Daoy (cell line): ENCODE measurements at regions not wholly inside any gene's neighbourhood (a gene's known extent, or its start where the extent isn't known, plus 50 kb on each side); places are given as distances from the start of the nearest gene placed in this dataset.

Experiments
- DNase-seq: peaks from one replicate; pipeline ENCODE4 v3.0.0-alpha.2; 2015; ENCODE audit warnings: low read depth

DNA sequence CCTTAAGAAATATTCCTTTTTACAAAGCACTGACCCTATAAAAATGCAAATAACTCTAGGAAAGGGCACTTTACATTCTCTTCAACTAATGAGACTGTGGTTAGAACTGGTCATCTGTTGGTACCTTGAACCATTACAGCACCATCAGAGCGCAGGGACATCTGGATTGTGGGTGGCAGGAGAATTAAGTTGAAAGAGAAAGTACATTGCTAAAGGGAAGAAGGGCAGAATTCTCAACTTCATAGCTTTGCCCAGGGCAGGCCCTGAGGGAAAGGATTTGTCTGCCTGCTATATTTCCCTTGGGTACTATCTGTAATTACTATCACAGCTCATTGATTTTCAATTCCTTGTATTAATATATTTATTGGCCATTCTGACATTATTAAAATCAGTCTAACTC is 196.8 kb downstream of the KLF12 start:
- peak; percentile 4 for DNase-seq

DNA sequence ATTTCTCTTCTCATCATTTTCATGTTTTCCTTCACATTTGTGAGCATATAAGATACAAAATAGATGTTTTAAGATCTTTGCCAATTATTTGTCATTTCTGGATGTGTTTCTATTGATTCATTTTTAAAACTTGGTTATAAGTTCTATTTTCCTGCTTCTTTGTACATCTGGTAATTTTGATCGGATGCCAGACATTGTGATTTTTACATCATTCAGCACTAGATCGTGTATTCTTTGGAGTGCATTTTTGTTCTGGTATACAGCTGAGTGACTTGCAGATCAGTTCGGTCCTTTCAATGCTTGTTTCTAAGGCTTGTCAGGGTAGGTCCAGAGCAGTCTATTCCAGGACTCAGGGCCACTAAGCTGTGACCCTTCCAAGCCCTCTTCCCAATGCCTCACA is 198.2 kb downstream of the KLF12 start:
- no peak for DNase-seq

GRCh38 chr13:73934771-73935170 is 199.4 kb downstream of the KLF12 start:
- no peak for DNase-seq

DNA sequence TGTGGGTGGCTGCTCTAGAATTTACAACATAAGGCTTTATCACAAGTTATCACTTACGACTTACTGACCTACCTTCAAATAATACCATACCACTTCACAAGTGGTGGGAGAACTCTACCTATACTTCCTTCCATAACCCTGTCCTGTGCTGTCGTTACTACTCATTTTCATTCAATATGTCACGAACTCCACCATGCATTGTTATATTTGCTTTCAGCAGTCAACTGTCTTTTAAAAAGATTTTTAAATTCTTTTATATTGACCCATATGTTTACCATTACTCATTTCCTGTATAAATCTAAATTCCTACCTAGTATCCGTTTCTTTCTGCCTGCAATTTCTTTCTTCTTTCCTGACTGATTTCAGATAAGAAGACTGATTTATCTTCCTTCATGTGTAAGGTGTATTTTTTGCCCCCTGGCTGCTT is 200.0 kb downstream of the KLF12 start:
- peak; percentile 3 for DNase-seq

DNA sequence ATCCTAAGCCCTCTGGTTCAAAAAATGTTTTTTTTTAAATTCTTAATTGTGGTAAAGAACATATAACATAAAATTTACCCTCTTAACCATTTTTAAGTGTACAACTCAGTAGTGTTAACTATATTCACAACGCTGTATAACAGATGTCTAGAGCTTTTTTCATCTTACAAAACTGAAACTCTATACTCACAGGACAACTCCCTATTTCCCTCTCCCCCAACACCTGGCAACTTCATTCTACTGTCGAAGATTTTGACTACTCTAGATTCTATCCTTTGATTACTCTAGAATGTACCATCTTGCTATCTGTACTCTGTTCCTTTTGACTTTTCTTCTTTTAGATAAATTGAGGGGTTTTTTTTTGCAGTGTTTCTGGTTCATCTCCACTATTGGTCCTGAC is 200.4 kb downstream of the KLF12 start:
- DNase-seq = no peak

GRCh38 chr13:73932091-73932490 is 202.1 kb downstream of the KLF12 start:
- DNase-seq = no peak

- no peak for DNase-seq
Measured at GRCh38 chr13:73929287-73929932, 204.8 kb downstream of the KLF12 start.

- DNase-seq = no peak
Measured at GRCh38 chr13:73924607-73925006, 209.6 kb downstream of the KLF12 start.

DNA sequence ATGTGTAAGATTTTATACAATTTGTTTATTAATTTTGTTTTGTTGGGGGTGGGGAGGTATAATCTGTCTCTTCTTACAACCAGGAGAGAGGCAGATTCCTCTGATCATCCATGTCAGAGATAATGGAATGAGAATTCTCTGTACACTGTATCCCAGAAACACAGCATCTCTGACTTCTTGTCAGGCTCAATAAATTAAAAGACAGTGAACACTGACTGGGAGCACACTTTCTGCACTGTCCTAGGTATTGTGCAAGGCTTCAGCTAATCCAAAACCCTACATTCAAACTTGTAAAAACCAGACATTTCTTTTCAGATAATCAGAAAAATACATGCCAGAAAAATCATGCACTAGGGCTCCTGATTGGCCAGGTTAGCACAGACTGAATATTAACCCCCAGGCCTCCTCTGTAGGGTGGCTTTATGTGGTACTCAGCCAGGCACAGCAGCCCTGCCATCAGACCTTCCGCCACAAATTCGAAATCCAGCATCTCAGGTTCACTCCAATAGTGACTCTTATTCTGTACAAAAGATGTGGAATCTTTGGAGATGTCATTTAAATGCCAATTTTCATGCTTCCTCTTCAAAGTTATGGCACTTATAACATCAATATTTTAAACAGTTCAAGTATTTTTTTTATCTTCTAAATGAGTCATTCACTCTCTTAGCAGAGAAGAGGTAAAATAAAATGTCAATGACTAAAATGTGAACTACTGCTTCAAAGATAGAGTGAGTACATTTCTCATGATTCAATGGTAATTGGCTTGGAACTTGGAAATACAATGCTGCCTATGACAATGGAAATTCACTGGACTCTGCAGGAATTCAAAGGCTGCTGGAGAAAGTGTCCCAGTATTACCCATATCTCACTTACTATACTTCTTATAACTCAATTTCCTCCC is 211.5 kb downstream of the KLF12 start:
- DNase-seq = no peak

DNA sequence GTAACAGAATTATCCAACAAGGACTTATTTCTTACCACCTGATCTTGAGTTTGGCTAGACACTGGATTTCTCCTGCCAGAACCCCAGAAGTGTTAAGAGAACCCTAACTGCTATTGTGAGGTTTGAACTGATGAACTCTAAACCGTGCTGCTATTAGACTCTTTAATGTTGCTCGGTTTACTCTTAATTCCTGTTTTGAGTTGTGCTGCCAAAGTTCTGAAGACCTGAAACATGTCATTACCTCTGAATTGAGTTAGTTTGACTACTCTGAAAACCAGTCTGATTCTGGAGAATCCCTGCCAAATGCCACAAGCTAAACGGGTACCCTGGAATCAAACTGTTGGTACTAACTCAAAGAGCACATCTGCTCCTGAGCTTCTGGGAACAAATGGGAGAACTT is 215.5 kb downstream of the KLF12 start:
- DNase-seq = no peak

DNA sequence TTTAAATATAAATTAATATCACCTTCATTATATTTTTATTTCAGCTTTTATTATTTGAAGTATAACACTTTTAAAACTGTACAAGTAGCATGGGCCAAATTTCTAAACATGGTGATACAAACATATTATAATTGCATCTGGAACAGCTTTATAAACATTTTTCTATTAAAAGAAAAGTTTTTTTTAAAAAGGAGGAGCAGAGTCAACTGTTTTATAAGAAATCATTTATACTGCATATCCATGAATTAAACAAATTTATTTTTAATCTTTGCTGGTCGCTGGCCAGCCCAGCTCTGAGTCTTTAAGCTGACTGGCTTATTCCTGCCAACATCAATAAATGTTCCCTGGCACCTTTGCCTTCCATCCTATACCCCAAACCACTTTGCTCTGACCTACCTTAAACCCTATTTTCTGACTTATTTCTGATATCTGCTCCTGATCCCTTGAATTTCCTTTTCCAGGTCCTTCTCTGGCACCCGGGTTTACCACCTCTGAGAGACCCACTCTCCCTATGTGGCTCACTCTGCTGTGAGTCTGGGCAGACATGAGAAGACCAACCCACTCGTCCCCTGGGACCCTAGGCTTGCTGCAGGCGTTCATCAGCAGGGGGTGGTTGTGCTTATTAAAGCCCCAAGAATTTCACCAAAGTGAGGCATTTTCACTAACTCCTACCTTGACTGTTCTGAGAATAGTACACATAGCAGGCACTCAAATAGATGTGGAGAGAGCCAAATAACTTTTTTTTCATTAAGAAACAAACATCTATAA is 220.3 kb downstream of the KLF12 start:
- DNase-seq = peak; percentile 25

DNA sequence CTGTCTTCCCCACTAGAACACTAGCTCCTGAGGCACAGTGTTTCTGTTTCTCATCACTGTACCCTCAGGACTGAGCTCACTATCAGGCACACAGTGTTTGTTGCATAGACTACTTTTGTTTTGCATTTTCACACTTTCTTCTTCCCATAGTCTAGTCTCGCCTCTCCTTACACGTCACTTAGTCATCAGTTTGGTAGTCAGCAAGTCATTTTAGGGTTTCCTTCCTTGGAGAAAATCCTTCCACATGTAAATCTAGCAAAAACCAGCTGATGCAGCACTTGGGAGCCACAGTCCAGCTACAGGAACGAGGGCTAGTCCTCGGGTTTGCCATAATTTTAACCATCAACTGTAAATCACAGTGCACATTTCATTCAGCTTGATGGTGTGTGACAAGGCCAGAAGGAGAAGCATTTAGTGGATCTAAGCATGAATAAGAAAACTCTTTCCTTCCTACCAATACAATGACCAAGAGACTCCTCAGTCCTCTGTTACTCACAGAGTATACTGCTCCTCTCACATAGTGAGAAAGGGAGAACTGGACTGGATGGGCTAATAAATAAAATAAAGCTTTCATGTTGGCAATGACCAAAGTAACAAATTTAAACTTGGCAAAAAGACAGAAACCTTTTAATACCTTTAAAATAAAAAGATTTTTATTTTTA is 221.0 kb downstream of the KLF12 start:
- peak; percentile 12 for DNase-seq

- DNase-seq = no peak
Measured at GRCh38 chr13:73911361-73911760, 222.8 kb downstream of the KLF12 start.

GRCh38 chr13:73910733-73911132 is 223.5 kb downstream of the KLF12 start:
- DNase-seq = no peak

- DNase-seq = no peak
Measured at GRCh38 chr13:73908809-73909208, 225.4 kb downstream of the KLF12 start.

DNA sequence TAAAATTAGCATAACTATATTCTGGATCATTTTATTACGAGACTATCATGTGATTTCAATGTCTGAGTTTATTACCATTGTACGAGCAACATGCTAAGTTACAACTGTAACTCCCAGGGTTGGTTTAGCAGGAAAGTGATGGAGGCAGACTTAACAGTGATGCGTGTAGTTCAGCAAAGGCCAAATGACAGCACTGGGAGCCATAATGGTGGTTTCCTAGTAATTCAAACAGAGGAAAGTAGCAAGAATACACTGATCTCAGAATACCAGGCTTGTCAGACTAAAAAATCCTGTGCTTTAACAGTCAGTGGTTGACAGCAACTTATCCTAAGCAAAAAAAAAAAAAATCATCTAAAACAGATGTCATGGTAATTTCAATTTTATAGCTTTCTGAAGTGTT is 229.6 kb downstream of the KLF12 start:
- no peak for DNase-seq

DNA sequence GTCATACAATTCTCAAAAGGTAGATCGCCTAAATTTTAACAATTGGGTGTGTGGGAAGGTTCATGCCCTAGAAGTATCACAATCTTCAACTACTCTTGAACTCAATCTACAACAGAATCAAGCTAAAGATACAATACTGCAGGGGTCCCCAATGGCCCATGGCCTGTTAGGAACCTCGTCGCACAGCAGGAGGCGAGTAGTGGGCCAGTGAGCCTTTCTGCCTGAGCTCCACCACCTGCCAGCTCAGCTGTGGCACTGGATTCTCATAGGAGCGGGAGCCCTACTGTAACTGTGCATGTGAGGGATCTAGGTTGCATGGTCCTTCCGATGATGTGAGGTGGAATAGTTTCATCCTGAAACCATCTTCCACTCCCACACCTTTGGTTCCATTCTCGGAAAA is 230.6 kb downstream of the KLF12 start:
- DNase-seq = no peak

GRCh38 chr13:73902847-73903246 is 231.4 kb downstream of the KLF12 start:
- DNase-seq = no peak

DNA sequence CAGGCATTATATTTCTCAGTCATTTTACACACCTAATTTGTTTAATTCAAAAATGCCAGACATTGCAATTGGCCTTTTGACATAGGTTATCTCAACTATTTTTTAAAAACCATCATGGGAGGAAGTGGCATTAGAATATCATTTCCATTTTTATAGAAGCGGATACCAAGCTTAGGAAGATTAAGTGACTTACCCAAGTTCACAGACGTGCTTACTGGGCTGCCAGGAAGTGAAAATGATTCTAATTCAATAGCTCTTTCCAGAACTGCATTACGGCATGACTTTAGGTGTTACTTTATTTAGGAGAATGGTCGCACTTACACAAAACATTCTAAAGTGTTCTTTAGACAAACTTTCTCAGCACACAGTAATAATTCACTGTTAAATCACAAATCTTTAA is 231.9 kb downstream of the KLF12 start:
- no peak for DNase-seq

- no peak for DNase-seq
Measured at GRCh38 chr13:73901324-73902068, 232.7 kb downstream of the KLF12 start.

DNA sequence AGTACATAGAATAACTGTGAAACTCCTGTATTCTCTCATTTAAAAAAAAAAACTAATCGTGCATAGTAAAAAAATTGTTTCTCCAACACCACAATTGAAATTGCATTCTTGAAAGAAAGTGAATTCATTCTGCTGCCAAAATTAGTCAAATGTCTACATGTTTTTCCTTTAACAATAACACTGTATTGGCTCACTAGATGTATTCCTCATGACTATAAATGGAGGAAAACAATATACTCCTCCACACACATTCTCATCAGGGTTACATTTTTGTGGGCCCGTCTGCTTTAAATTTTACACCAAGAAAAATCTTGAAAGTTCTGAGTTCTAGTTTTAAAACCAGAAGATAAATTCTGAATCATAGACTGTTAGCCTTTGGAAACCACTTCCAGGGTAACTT is 233.6 kb downstream of the KLF12 start:
- DNase-seq = no peak
